ENCODE measurements at regions not wholly inside any gene's neighbourhood (a gene's known extent, or its start where the extent isn't known, plus 50 kb on each side); places are given as distances from the start of the nearest gene placed in this dataset.
"Not testable (repeated sequence)": the region's sequence is repeated elsewhere in the genome, so short reads cannot be mapped to it uniquely, and the experiment has no call there.

DNA sequence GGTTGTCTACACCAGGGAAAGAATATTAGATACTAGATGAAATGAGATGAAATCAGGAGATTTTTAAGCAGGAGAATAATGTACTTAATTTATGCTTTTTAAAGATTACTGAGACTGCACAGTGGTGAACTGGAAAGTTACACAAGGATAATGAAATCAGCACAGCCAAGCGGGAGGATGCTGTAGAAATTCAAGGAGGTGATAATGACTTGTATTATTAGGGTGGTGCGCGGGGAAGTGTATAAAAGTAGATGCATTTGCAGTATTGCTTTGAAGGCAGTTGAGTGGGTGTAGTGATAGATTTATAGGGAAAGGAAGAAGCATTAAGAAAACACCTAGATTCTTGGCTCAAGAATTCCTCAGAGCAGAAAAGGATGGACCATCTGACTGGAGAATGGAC lies 359.5 kb upstream of the SPHKAP start:
- Histone ChIP-seq H3K4me3 (ENCODE audit: low read length) (no peak overlapping the region), H3K4me1 (ENCODE audit: control insufficient read depth, insufficient read depth, low read length) (no peaks in the 10 kb centered on the region), H3K27ac (ENCODE audit: low read length) (no peak overlapping the region), H3K9me3 (ENCODE audit: control insufficient read depth, low read depth, low read length) (no peaks in the 10 kb centered on the region), H3K27me3 (ENCODE audit: control insufficient read depth, insufficient read depth, low read length) (no peaks in the 10 kb centered on the region), H3K36me3 (ENCODE audit: control insufficient read depth, insufficient read depth, low read length) (no peaks in the 10 kb centered on the region)
- no peak for DNase-seq
- WGBS (ENCODE audit: insufficient coverage, low lambda C conversion rate), result no CpG with 5 or more reads among the region's 3 CpGs

DNA sequence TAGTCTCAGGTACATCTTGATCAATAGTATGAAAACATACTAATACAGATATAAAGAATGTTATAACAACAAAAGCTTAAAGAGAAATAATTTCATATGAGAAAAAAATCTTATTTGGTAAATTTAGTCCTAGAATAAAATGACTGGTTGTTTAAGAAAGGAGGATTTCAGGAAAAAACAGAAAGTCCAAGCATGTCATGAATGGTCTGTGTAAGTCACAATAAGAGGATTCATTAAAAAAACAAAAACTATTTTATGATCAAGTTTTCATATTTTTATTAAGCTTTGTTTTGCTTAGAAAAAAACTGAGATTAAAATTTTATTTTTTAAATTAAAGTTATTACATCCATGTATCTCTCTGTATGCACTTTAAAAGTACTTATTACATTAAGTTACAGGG lies 353.9 kb upstream of the SPHKAP start:
- H3K4me1 ChIP-seq (ENCODE audit: control insufficient read depth, insufficient read depth, low read length), result no peaks in the 10 kb centered on the region
- H3K27me3 ChIP-seq (ENCODE audit: control insufficient read depth, insufficient read depth, low read length), result no peaks in the 10 kb centered on the region
- H3K9me3 ChIP-seq (ENCODE audit: control insufficient read depth, low read depth, low read length), result no peaks in the 10 kb centered on the region
- H3K27ac ChIP-seq (ENCODE audit: low read length), result no peak overlapping the region
- no peak for DNase-seq
- no peak overlapping the region for H3K4me3 ChIP-seq (ENCODE audit: low read length)
- H3K36me3 ChIP-seq (ENCODE audit: control insufficient read depth, insufficient read depth, low read length), result no peaks in the 10 kb centered on the region

DNA sequence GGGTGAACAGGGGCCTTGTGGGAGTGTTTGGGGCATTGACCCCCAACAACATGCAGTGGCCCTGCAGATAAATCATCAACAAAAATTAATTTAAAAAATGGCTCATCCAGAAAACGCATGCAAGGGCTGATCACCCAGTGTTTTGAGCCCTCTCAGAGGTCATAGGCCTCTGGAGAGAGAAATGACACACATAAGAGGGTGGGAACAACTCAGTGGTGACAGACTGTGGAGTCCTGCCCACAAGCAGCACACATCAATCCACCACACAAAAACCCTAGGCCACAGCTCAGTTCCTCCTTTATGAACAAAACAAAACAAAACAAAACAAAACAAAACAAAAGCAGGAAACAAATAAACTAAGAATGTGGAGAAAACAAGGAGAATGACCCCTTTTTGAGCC lies 351.7 kb upstream of the SPHKAP start:
- Histone ChIP-seq H3K27ac (ENCODE audit: low read length) (no peak overlapping the region), H3K4me3 (ENCODE audit: low read length) (no peak overlapping the region), H3K9me3 (ENCODE audit: control insufficient read depth, low read depth, low read length) (no peaks in the 10 kb centered on the region), H3K27me3 (ENCODE audit: control insufficient read depth, insufficient read depth, low read length) (no peaks in the 10 kb centered on the region), H3K36me3 (ENCODE audit: control insufficient read depth, insufficient read depth, low read length) (no peaks in the 10 kb centered on the region), H3K4me1 (ENCODE audit: control insufficient read depth, insufficient read depth, low read length) (no peaks in the 10 kb centered on the region)
- DNase-seq, result no peak
- WGBS (ENCODE audit: insufficient coverage, low lambda C conversion rate), result no CpG with 5 or more reads among the region's 1 CpG

DNA sequence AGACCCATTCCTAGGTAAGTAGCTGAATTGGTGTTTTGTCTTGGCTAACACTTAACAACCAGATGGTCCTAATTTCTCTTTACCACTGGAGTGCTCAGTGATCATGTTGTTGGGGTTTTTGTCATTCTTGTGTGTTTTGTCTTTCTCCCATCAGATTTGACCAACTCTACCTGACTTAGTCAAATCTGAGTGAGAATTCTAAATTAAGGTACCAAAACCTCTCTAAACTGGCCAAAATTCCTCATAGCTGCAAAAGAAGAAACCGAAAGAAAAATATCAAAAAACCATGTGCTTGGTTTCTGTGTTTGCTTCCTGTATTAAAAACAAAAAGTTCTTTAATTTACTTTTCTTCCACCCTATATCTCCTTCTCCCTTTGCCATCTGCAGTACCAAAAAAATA lies 350.7 kb upstream of the SPHKAP start:
- H3K27ac ChIP-seq (ENCODE audit: low read length), result no peak overlapping the region
- no peak overlapping the region for H3K4me3 ChIP-seq (ENCODE audit: low read length)
- no peaks in the 10 kb centered on the region for H3K36me3 ChIP-seq (ENCODE audit: control insufficient read depth, insufficient read depth, low read length)
- no peak for DNase-seq
- WGBS (ENCODE audit: insufficient coverage, low lambda C conversion rate), result 100% methylated on average over 1 of the region's 1 CpG
- H3K9me3 ChIP-seq (ENCODE audit: control insufficient read depth, low read depth, low read length), result no peaks in the 10 kb centered on the region
- H3K27me3 ChIP-seq (ENCODE audit: control insufficient read depth, insufficient read depth, low read length), result no peaks in the 10 kb centered on the region
- H3K4me1 ChIP-seq (ENCODE audit: control insufficient read depth, insufficient read depth, low read length), result no peaks in the 10 kb centered on the region

DNA sequence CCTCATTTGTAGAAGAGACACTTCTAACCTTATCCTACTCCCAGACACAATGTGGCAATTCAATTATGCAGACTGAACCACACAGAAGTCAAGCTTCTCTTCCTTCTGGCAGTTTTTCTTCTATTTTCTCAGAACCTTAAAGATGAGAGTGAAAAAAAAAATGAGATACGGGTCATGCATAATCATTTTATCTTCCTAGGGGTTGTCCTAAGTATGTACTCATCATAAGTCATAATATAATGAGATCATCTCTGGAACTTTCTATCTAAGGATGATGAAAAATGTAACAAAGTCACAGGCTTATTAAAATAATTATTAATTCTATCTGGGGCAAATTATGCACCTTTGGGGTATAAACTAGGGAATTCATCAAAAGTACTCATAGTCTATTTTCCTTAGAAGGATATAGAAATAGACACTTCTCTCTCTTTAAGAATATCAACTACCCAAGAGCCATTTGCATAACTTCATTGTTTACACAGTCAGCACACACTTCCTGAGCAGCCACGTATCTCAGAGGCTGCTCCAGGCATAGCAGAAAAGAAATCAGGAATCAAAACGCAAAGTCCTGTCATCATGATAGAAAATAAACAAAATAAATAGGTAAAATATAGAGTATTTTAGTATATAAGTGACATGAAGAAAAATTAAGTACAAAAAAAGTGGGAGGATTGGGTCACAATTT lies 345.9 kb upstream of the SPHKAP start:
- no peaks in the 10 kb centered on the region for H3K27me3 ChIP-seq (ENCODE audit: control insufficient read depth, insufficient read depth, low read length)
- H3K4me3 ChIP-seq (ENCODE audit: low read length), result no peak overlapping the region
- no peaks in the 10 kb centered on the region for H3K4me1 ChIP-seq (ENCODE audit: control insufficient read depth, insufficient read depth, low read length)
- WGBS (ENCODE audit: insufficient coverage, low lambda C conversion rate), result 51% methylated on average over 3 of the region's 3 CpGs
- H3K36me3 ChIP-seq (ENCODE audit: control insufficient read depth, insufficient read depth, low read length), result no peaks in the 10 kb centered on the region
- H3K9me3 ChIP-seq (ENCODE audit: control insufficient read depth, low read depth, low read length), result no peaks in the 10 kb centered on the region
- no peak for DNase-seq
- no peak overlapping the region for H3K27ac ChIP-seq (ENCODE audit: low read length)

DNA sequence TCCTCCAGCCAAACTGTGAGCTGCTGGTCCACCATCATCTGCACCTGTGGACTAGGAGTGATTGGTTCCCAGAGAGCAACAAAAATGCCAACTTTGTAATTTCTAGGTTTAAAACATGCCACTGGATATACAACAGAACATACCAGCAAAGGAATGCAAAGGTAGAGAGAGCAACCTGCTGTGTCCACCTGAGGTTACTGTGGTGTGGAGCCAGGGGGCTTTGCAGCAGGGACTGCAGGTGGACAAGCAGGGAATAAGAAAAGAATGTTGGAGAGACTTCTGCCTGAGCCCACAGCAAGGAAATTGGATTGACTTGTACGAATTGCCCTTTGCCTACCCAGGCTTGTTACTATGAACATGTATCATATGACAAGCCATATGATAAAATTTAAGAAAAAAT lies 345.2 kb upstream of the SPHKAP start:
- no peaks in the 10 kb centered on the region for H3K36me3 ChIP-seq (ENCODE audit: control insufficient read depth, insufficient read depth, low read length)
- no peak overlapping the region for H3K4me3 ChIP-seq (ENCODE audit: low read length)
- H3K27me3 ChIP-seq (ENCODE audit: control insufficient read depth, insufficient read depth, low read length), result no peaks in the 10 kb centered on the region
- no peaks in the 10 kb centered on the region for H3K4me1 ChIP-seq (ENCODE audit: control insufficient read depth, insufficient read depth, low read length)
- no CpG with 5 or more reads among the region's 1 CpG for WGBS (ENCODE audit: insufficient coverage, low lambda C conversion rate)
- no peaks in the 10 kb centered on the region for H3K9me3 ChIP-seq (ENCODE audit: control insufficient read depth, low read depth, low read length)
- no peak for DNase-seq
- no peak overlapping the region for H3K27ac ChIP-seq (ENCODE audit: low read length)

DNA sequence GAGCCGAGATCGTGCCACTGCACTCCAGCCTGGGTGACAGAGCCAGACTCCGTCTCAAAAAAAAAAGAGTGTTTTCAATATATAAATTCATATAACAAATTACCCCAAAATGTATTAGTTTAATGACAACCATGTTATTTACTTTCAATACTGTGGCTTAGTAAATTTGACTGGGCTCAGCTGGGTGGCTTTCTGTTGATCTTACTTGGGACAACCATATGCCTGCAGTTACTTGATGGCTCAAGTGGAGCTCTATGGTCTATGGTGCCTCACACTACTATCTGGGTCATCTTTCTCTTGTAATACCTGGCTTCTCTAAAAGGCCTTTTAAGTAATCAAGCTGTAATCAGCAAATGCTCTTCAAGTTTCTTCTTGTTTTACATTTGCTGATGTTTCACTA lies 341.5 kb upstream of the SPHKAP start:
- H3K4me1 ChIP-seq (ENCODE audit: control insufficient read depth, insufficient read depth, low read length), result no peaks in the 10 kb centered on the region
- no peak overlapping the region for H3K4me3 ChIP-seq (ENCODE audit: low read length)
- DNase-seq, result no peak
- WGBS (ENCODE audit: insufficient coverage, low lambda C conversion rate), result no CpG with 5 or more reads among the region's 3 CpGs
- no peaks in the 10 kb centered on the region for H3K9me3 ChIP-seq (ENCODE audit: control insufficient read depth, low read depth, low read length)
- H3K27ac ChIP-seq (ENCODE audit: low read length), result no peak overlapping the region
- H3K36me3 ChIP-seq (ENCODE audit: control insufficient read depth, insufficient read depth, low read length), result no peaks in the 10 kb centered on the region
- no peaks in the 10 kb centered on the region for H3K27me3 ChIP-seq (ENCODE audit: control insufficient read depth, insufficient read depth, low read length)

DNA sequence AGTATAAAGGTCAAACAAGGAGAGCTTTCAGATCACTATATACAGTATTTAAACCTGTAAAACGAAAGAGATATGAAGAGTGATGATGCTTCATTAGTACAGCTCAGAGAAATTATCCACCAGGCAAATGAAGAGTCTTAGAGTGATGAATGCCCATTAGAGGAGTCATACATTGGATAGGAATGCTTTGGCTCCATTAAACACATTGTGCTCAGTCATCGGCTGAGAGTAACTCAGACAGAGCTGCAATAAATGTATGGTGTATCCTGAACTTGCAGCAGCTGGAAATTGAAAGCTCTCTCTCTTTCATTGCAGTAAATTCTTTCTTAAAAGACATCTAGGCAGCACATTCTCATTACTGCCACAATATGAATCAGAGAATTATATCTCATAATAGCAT lies 340.8 kb upstream of the SPHKAP start:
- Histone ChIP-seq H3K9me3 (ENCODE audit: control insufficient read depth, low read depth, low read length) (no peaks in the 10 kb centered on the region), H3K27ac (ENCODE audit: low read length) (no peak overlapping the region), H3K36me3 (ENCODE audit: control insufficient read depth, insufficient read depth, low read length) (no peaks in the 10 kb centered on the region), H3K27me3 (ENCODE audit: control insufficient read depth, insufficient read depth, low read length) (no peaks in the 10 kb centered on the region), H3K4me1 (ENCODE audit: control insufficient read depth, insufficient read depth, low read length) (no peaks in the 10 kb centered on the region), H3K4me3 (ENCODE audit: low read length) (no peak overlapping the region)
- 91% methylated on average over 1 of the region's 2 CpGs for WGBS (ENCODE audit: insufficient coverage, low lambda C conversion rate)
- DNase-seq, result no peak

DNA sequence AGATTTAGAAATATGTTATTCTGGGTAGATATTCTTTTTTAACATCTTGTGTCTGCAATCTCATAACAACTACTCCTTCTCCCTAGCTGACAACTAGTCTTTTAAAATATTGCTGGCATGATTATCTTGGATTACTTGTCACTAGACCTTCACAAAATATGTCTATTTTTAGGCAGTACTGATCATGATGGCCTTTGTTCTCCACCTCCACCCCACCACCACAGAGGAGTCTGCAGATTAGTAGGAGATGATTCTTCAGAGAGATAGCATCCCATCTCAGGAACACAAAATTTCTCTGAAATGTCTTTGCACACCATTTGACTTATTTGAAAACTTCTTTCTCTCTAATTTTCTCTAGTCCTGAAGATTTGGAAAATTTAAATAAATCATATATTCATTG lies 338.1 kb upstream of the SPHKAP start:
- H3K36me3 ChIP-seq (ENCODE audit: control insufficient read depth, insufficient read depth, low read length), result no peaks in the 10 kb centered on the region
- no peaks in the 10 kb centered on the region for H3K4me1 ChIP-seq (ENCODE audit: control insufficient read depth, insufficient read depth, low read length)
- no peak overlapping the region for H3K4me3 ChIP-seq (ENCODE audit: low read length)
- no peak for DNase-seq
- H3K27ac ChIP-seq (ENCODE audit: low read length), result no peak overlapping the region
- H3K9me3 ChIP-seq (ENCODE audit: control insufficient read depth, low read depth, low read length), result no peaks in the 10 kb centered on the region
- no peaks in the 10 kb centered on the region for H3K27me3 ChIP-seq (ENCODE audit: control insufficient read depth, insufficient read depth, low read length)

DNA sequence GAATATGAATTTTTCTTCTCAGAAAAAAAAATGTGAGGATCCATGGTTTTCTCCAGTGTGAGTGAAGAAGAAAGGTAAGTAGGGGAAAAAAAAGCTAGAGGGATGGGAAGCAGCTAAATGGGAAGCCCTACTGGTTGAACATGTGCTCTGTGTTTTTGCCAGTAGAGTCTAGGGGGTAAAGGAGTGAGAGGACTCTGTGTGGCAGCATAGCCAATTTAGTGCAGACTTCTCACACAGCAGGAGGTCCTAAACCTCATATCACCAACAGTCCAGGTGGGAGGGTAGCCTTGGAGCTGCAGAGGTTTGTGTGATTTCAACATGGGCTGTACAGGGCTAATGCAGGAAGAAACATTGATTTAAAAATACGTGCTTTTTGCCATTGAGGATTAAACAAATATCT lies 334.5 kb upstream of the SPHKAP start:
- no peaks in the 10 kb centered on the region for H3K36me3 ChIP-seq (ENCODE audit: control insufficient read depth, insufficient read depth, low read length)
- 100% methylated on average over 1 of the region's 1 CpG for WGBS (ENCODE audit: insufficient coverage, low lambda C conversion rate)

DNA sequence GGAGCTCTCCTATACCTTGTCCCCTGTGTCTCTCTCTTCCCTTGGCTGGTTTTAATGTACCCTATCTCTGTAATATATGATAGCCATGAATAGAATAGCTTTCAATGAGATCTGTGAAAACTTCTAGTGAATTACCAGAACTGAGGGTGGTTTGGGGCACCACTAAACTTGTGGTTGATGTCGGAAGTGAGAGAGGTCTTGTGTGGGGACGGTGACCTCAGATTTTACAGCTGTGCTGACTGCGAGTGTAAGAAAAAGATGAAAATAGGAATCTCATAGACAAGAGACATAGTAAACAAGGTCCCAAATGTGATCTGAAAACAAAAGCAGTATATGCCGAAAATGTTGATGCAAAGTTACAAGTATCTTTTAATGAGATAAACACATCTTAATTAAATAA lies 332.0 kb upstream of the SPHKAP start:
- WGBS (ENCODE audit: insufficient coverage, low lambda C conversion rate), result 80% methylated on average over 2 of the region's 4 CpGs
- not testable (repeated sequence) for H3K9me3 ChIP-seq (ENCODE audit: control insufficient read depth, low read depth, low read length)

More for the DNA sequence above, 334.5 kb upstream of the SPHKAP start:
- no peak for DNase-seq
- no peaks in the 10 kb centered on the region for H3K9me3 ChIP-seq (ENCODE audit: control insufficient read depth, low read depth, low read length)
- H3K4me1 ChIP-seq (ENCODE audit: control insufficient read depth, insufficient read depth, low read length), result no peaks in the 10 kb centered on the region
- no peaks in the 10 kb centered on the region for H3K27me3 ChIP-seq (ENCODE audit: control insufficient read depth, insufficient read depth, low read length)
- no peak overlapping the region for H3K27ac ChIP-seq (ENCODE audit: low read length)
- no peak overlapping the region for H3K4me3 ChIP-seq (ENCODE audit: low read length)

More for the DNA sequence above, 332.0 kb upstream of the SPHKAP start:
- not testable (repeated sequence) for H3K27ac ChIP-seq (ENCODE audit: low read length); DNase-seq; H3K36me3 ChIP-seq (ENCODE audit: control insufficient read depth, insufficient read depth, low read length); H3K27me3 ChIP-seq (ENCODE audit: control insufficient read depth, insufficient read depth, low read length); H3K4me3 ChIP-seq (ENCODE audit: low read length); H3K4me1 ChIP-seq (ENCODE audit: control insufficient read depth, insufficient read depth, low read length)
